SH-SY5Y (cell line): ENCODE measurements at regions not wholly inside any gene's neighbourhood (a gene's known extent, or its start where the extent isn't known, plus 50 kb on each side); places are given as distances from the start of the nearest gene placed in this dataset.

Experiments used
- GATA2 ChIP-seq: IDR thresholded peaks from 2 replicates; pipeline ENCODE4 v1.6.1; 2011; ENCODE audit warnings: mild to moderate bottlenecking, low read depth, low read length
- GATA3 ChIP-seq: IDR thresholded peaks from 2 replicates; pipeline ENCODE4 v1.6.1; 2011; ENCODE audit warnings: low read depth, mild to moderate bottlenecking, low read length, moderate library complexity

GRCh38 chr5:18675041-18675440 is 1040.8 kb downstream of the TAF11L14 start:
- TF ChIP-seq GATA2: no peak
- TF ChIP-seq GATA3: no peak
